GM12878 (cell line): ENCODE measurements at regions not wholly inside any gene's neighbourhood (a gene's known extent, or its start where the extent isn't known, plus 50 kb on each side); places are given as distances from the start of the nearest gene placed in this dataset.
"Not testable (repeated sequence)": the region's sequence is repeated elsewhere in the genome, so short reads cannot be mapped to it uniquely, and the experiment has no call there.

Experiments
- ATAC-seq: fragments of 200-7000 bp; cut with Tn5 transposase; 3 replicates; pipeline ENCODE4 v1.9.1; 2020; ENCODE audit warnings: mild to moderate bottlenecking, moderate library complexity
- BruUV-seq: library from RNA; stranded (reverse); fragments of 400-500 nt; replicated peaks from 2 replicates; lab custom pipeline; 2021; lab: Mats Ljungman, UMichigan
- CTCF ChIA-PET: fragments of 300-600 bp; sonication (Branson Sonifier 250); formaldehyde crosslinking; extraction: SDS; loops from one replicate; lab custom pipeline; 2021; ENCODE audit warnings: inconsistent platforms; lab: Yijun Ruan, JAX
- POLR2A ChIA-PET: fragments of 350-600 bp; formaldehyde crosslinking; extraction: SDS; loops from one replicate; lab custom pipeline; 2021; ENCODE audit warnings: inconsistent platforms; lab: Charles Lee
- RAD21 ChIA-PET: fragments of 300-600 bp; sonication (Branson Sonifier 250); formaldehyde crosslinking; loops from one replicate; lab custom pipeline; 2023; ENCODE audit warnings: antibody characterized with exemption; ENCODE audit not compliant: unreplicated experiment; lab: Charles Lee
- SMC1A ChIA-PET: fragments of 300-600 bp; sonication (Branson Sonifier 250); formaldehyde crosslinking; loops from one replicate; lab custom pipeline; 2023; ENCODE audit not compliant: unreplicated experiment, uncharacterized antibody; lab: Charles Lee
- DNase-seq: peaks from one replicate; pipeline ENCODE4 v3.0.0-alpha.2; 2011; ENCODE audit warnings: low read depth, low spot score
- FAIRE-seq: peaks from 3 replicates; lab custom pipeline; 2011; peaks lifted over from hg19 to GRCh38; lab: Jason Lieb, UNC
- H2AFZ ChIP-seq: 2 replicates; pipeline ENCODE4 v1.6.0; 2011; ENCODE audit warnings: low read depth, low read length, control low read depth; ENCODE audit not compliant: control insufficient read depth
- H3K27ac ChIP-seq: 2 replicates; pipeline ENCODE4 v1.5.1; 2011; ENCODE audit warnings: control low read depth; ENCODE audit not compliant: control insufficient read depth, insufficient read depth
- H3K27me3 ChIP-seq, 2 experiments: replicated peaks in 1 of 2; 2 replicates each; pipeline versions ENCODE4 v1.6.0 to v1.6.1; 2011; ENCODE audit warnings: low read length in 1 of 2; ENCODE audit not compliant: control insufficient read depth in 2 of 2, insufficient read depth in 2 of 2
- H3K36me3 ChIP-seq, 2 experiments: 2 replicates each; pipeline ENCODE4 v1.5.1; 2011; ENCODE audit warnings: low read length in 1 of 2; ENCODE audit not compliant: control insufficient read depth in 2 of 2, insufficient read depth in 2 of 2
- H3K4me1 ChIP-seq: 2 replicates; pipeline ENCODE4 v1.6.1; 2011; ENCODE audit warnings: mild to moderate bottlenecking, low read length, moderate library complexity, mixed read lengths; ENCODE audit not compliant: control insufficient read depth, insufficient read depth
- H3K4me2 ChIP-seq: 2 replicates; pipeline ENCODE4 v1.6.0; 2011; ENCODE audit warnings: control low read depth; ENCODE audit not compliant: control insufficient read depth, insufficient read depth
- H3K4me3 ChIP-seq: fragments of 200-600 bp; sonication (generic); 2 replicates; pipeline ENCODE4 v1.5.1; 2016
- H3K79me2 ChIP-seq: 2 replicates; pipeline ENCODE4 v1.6.0; 2011; ENCODE audit warnings: low read length; ENCODE audit not compliant: control insufficient read depth, insufficient read depth
- H3K9ac ChIP-seq: 2 replicates; pipeline ENCODE4 v1.8.0; 2011; ENCODE audit warnings: low read length, control low read depth, mixed read lengths; ENCODE audit not compliant: control insufficient read depth, insufficient read depth
- H3K9me3 ChIP-seq: replicated peaks from 3 replicates; pipeline ENCODE4 v1.5.1; 2011; ENCODE audit warnings: mild to moderate bottlenecking, low read length; ENCODE audit not compliant: control insufficient read depth, insufficient read depth
- H4K20me1 ChIP-seq: 2 replicates; pipeline ENCODE4 v1.6.0; 2011; ENCODE audit not compliant: control insufficient read depth, insufficient read depth
- BRCA1 ChIP-seq: IDR thresholded peaks from 2 replicates; pipeline ENCODE4 v1.6.1; 2011; ENCODE audit warnings: low read depth, low read length, improper control_type of control experiment
- CHD2 ChIP-seq: IDR thresholded peaks from 2 replicates; pipeline ENCODE4 v1.6.1; 2011; ENCODE audit warnings: low read depth, low read length, improper control_type of control experiment, borderline replicate concordance
- CHD4 ChIP-seq: fragments of 200-600 bp; sonication (generic); IDR thresholded peaks from 2 replicates; pipeline ENCODE4 v1.6.1; 2016; ENCODE audit warnings: mild to moderate bottlenecking
- E4F1 ChIP-seq: fragments of 450-650 bp; IDR thresholded peaks from 2 replicates; pipeline ENCODE4 v1.6.1; 2018; ENCODE audit warnings: borderline replicate concordance, mild to moderate bottlenecking; ENCODE audit not compliant: partially characterized antibody
- NFIC ChIP-seq: IDR thresholded peaks from 2 replicates; pipeline ENCODE4 v1.6.1; 2012; ENCODE audit warnings: low read depth, mild to moderate bottlenecking, inconsistent platforms, low read length, moderate library complexity
- PML ChIP-seq: IDR thresholded peaks from 2 replicates; pipeline ENCODE4 v1.6.1; 2012; ENCODE audit warnings: low read length, inconsistent platforms
- RCOR1 ChIP-seq: conservative IDR thresholded peaks from 2 replicates; pipeline ENCODE4 v1.6.1; 2012; ENCODE audit warnings: low read depth, low read length, improper control_type of control experiment
- SIN3A ChIP-seq: IDR thresholded peaks from 2 replicates; pipeline ENCODE4 v1.6.1; 2012; ENCODE audit warnings: low read depth, low read length, improper control_type of control experiment
- SUZ12 ChIP-seq: fragments of 200-600 bp; sonication (generic); IDR thresholded peaks from one replicate; pipeline ENCODE4 v1.6.1; 2018; ENCODE audit warnings: antibody characterized with exemption, mild to moderate bottlenecking; ENCODE audit not compliant: unreplicated experiment
- TCF12 ChIP-seq: IDR thresholded peaks from 2 replicates; pipeline ENCODE4 v1.6.1; 2011; ENCODE audit warnings: low read depth, mild to moderate bottlenecking, low read length
- TCF3 ChIP-seq: IDR thresholded peaks from 2 replicates; pipeline ENCODE4 v1.6.1; 2012; ENCODE audit warnings: low read depth, mild to moderate bottlenecking, low read length, borderline replicate concordance; ENCODE audit not compliant: insufficient read depth
- ZNF217 ChIP-seq: fragments of 450-650 bp; IDR thresholded peaks from 2 replicates; pipeline ENCODE4 v1.6.1; 2017; ENCODE audit warnings: antibody characterized with exemption, mild to moderate bottlenecking
- WGBS: methylation state at CpG from one replicate; pipeline ENCODE4 v1.1.6; 2016; ENCODE audit warnings: low lambda C conversion rate; ENCODE audit not compliant: insufficient replicate concordance, insufficient coverage; ENCODE audit errors: missing lambda C conversion rate; 5-methylcytosine and 5-hydroxymethylcytosine counted together
- in situ Hi-C: fragments of 300-500 bp; cut with MboI; formaldehyde crosslinking; loops from 9 replicates; pipeline ENCODE4 v1.14.3; 2018; ENCODE audit warnings: mixed read lengths
- intact Hi-C: fragments of 100-400 bp; cut with micrococcal nuclease; formaldehyde crosslinking; loops from one replicate; pipeline ENCODE4 v1.14.2; 2022; ENCODE audit not compliant: unreplicated experiment
- TF ChIP-seq, protein P1 (sequence below): fragments of 450-650 bp; IDR thresholded peaks from 2 replicates; pipeline ENCODE4 v1.6.1; 2017; ENCODE audit warnings: antibody characterized with exemption, mild to moderate bottlenecking, moderate library complexity

DNA sequence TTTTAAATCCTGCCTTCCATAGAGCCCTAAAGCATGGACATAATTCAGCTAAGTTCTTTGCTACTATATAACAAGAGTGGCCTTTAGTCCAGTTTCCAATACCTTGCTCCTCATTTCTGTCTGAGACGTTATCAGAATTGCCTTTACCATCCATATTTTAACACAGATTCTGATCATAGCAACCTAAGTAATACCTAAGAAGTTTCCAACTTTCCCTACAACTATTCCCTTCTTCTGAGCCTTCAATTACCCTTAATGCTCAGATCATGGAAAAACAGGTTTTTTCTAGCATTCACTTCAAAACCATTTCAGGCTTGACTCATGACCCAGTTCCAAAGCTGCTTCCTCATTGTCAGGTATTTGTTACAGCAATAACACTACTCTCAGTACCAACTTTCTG is 367.1 kb downstream of the C6orf118 start:
- H3K79me2 ChIP-seq: no peaks in the 10 kb centered on the region
- no peak for ATAC-seq
- ChIA-PET SMC1A (no interaction called here), POLR2A (no interaction called here), RAD21 (no interaction called here)
- in situ Hi-C loops: no loop called here
- 5% methylated on average over 1 of the region's 1 CpG for WGBS
- no peak overlapping the region for H3K27ac ChIP-seq
- TF ChIP-seq TCF3 (no peak), BRCA1 (no peak), NFIC (no peak), CHD4 (no peak), ZNF217 (no peak), TCF12 (no peak), E4F1 (no peak), RCOR1 (no peak), SUZ12 (no peak), PML (no peak), SIN3A (no peak), CHD2 (no peak)
- TF ChIP-seq, protein P1, sequence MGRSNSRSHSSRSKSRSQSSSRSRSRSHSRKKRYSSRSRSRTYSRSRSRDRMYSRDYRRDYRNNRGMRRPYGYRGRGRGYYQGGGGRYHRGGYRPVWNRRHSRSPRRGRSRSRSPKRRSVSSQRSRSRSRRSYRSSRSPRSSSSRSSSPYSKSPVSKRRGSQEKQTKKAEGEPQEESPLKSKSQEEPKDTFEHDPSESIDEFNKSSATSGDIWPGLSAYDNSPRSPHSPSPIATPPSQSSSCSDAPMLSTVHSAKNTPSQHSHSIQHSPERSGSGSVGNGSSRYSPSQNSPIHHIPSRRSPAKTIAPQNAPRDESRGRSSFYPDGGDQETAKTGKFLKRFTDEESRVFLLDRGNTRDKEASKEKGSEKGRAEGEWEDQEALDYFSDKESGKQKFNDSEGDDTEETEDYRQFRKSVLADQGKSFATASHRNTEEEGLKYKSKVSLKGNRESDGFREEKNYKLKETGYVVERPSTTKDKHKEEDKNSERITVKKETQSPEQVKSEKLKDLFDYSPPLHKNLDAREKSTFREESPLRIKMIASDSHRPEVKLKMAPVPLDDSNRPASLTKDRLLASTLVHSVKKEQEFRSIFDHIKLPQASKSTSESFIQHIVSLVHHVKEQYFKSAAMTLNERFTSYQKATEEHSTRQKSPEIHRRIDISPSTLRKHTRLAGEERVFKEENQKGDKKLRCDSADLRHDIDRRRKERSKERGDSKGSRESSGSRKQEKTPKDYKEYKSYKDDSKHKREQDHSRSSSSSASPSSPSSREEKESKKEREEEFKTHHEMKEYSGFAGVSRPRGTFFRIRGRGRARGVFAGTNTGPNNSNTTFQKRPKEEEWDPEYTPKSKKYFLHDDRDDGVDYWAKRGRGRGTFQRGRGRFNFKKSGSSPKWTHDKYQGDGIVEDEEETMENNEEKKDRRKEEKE: no peak
- TF ChIP-seq, all 136 proteins: peak for 0
- Histone ChIP-seq H3K9me3 (no peaks in the 10 kb centered on the region), H3K4me2 (no peak overlapping the region), H3K4me3 (no peak overlapping the region), H2AFZ (no peak overlapping the region), H3K9ac (no peak overlapping the region), H4K20me1 (no peaks in the 10 kb centered on the region), H3K36me3 (no peaks in the 10 kb centered on the region), H3K27me3 (no peaks in the 10 kb centered on the region), H3K4me1 (no peaks in the 10 kb centered on the region)
- intact Hi-C loops: no loop called here
- FAIRE-seq: no peak
- no TSS peak for BruUV-seq
- CTCF ChIA-PET: no interaction called here
- no peak for DNase-seq

DNA sequence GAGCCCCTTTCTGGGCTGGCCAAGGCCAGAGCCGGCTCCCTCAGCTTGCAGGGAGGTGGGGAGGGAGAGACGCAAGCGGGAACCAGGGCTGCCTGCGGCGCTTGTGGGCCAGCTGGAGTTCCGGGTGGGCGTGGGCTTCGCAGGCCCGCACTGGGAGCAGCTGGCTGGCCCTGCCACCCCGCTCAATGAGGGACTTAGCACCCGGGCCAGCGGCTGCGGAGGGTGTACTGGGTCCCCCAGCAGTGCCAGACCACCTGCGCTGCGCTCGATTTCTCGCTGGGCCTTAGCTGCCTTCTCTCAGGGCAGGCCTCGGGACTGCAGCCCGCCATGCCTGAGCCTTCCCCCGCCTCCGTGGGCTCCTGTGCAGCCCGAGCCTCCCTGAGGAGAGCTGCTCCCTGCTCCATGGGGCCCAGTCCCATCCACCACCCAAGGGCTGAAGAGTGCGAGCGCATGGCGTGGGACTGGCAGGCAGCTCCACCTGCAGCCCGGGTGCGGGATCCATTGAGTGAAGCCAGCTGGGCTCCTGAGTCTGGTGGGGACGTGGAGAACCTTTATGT is 376.1 kb downstream of the C6orf118 start:
- H3K9me3 ChIP-seq, H3K4me3 ChIP-seq, DNase-seq, H3K36me3 ChIP-seq, in situ Hi-C loops, H2AFZ ChIP-seq, H4K20me1 ChIP-seq, SMC1A ChIA-PET, H3K27me3 ChIP-seq, FAIRE-seq, H3K27ac ChIP-seq, RAD21 ChIA-PET, ATAC-seq, POLR2A ChIA-PET, intact Hi-C loops, H3K79me2 ChIP-seq, CTCF ChIA-PET, H3K4me1 ChIP-seq, H3K9ac ChIP-seq, BruUV-seq, H3K4me2 ChIP-seq: not testable (repeated sequence)
- WGBS: 71% methylated on average over 27 of the region's 28 CpGs
